ENCODE measurements at regions not wholly inside any gene's neighbourhood (a gene's known extent, or its start where the extent isn't known, plus 50 kb on each side); places are given as distances from the start of the nearest gene placed in this dataset.

GRCh38 chr2:236896688-236897087, 189.0 kb upstream of the COPS8 start (continued):
- TF ChIP-seq CHD7 (IDR thresholded peaks at IDR 0.05; ENCODE audit: insufficient replicate concordance, low read length), result no peak

All from H1 (cell line).